ENCODE measurements at regions not wholly inside any gene's neighbourhood (a gene's known extent, or its start where the extent isn't known, plus 50 kb on each side); places are given as distances from the start of the nearest gene placed in this dataset.
A peak's percentile ranks its signal among the peaks of the same experiment; 100 is the strongest.

GRCh38 chr13:40168425-40169166 lies 497.8 kb downstream of the FOXO1 start:
- DNase-seq (ENCODE audit: low read depth), result no peak

GRCh38 chr13:40169476-40169875 lies 497.0 kb downstream of the FOXO1 start:
- no peak for DNase-seq (ENCODE audit: low read depth)

GRCh38 chr13:40170091-40170490 lies 496.4 kb downstream of the FOXO1 start:
- no peak for DNase-seq (ENCODE audit: low read depth)

- no peak for DNase-seq (ENCODE audit: low read depth)
These were observed 495.5 kb downstream of the FOXO1 start for GRCh38 chr13:40170982-40171381.

DNA sequence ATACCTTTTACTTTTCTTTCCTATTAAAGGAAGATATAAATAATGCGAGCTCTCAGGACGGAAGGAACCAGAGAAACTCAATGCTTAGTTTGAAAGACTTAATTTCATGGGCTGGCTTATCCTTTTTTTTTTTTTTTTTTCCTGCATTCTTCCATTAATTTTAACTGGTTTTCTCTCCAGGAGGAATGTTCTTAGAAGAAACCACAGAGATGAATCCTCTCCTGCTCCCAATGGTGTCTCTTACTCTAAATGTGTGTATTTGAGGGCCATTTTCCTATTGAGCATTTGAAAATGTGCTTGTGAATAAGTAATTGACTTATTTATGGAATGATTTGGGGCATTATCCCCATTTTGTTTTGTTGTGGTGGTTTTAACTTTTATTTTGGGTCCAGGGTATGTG lies 494.9 kb downstream of the FOXO1 start:
- DNase-seq (ENCODE audit: low read depth), result no peak

- no peak for DNase-seq (ENCODE audit: low read depth)
These were observed 494.3 kb downstream of the FOXO1 start for GRCh38 chr13:40172149-40172591.

GRCh38 chr13:40172878-40173277 lies 493.6 kb downstream of the FOXO1 start:
- no peak for DNase-seq (ENCODE audit: low read depth)

DNA sequence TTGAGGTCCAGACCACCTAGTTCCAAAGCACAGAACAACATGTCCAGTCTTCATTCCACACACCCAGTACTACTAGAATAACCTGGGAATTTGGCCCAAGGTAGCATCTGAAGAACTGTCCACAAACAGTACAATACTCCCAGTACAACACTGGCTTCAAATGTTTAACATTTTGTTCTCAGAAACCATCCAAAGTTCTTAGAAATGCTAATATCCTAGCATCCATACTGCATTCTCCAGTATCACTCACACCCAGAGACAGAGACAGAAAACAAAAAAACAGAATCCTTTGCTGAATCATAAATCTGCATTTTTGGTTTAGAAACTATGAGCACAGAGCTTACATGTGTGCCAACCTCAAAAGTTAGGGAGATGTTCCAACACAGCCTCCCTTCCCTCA lies 490.8 kb downstream of the FOXO1 start:
- no peak for DNase-seq (ENCODE audit: low read depth)

DNA sequence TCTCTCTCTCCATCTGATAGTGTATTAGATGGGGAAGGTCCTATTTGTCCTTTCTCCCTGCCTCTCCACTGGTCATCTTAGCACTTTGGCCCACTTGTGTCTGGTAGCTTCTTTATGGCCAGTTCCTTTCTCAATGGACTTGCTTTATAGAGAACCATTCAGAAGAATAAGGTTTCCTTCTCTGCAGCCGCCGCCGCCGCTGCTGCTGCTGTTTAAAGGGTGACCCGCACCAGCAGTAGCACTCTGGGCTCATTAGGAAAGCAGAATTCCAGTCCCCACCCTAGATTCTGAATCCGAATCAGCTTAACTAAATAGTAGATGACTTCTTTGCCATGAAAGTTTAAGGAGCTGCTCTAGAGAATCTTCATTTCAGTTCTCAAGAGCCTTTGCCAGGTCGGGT lies 490.2 kb downstream of the FOXO1 start:
- no peak for DNase-seq (ENCODE audit: low read depth)

DNA sequence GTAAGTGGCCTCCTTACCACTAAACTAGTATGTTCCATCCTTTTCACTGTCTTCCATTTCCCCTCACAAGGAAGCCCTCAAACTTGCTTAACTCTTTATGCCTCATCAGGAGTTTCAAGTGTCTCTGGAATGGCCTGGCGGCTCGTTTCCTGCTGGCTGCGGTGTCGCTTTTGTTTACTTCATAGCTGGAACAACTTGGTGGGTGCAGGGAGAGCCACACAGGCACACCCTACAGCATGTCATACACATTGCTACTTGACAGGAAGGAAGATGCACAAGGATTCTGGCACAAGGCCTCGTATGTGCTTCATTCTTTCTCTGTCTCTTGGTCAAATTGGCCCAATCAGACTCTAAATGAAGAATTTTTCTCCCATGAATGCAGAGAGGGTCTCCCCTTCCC lies 488.3 kb downstream of the FOXO1 start:
- DNase-seq (ENCODE audit: low read depth), result no peak

- no peak for DNase-seq (ENCODE audit: low read depth)
These were observed 486.8 kb downstream of the FOXO1 start for GRCh38 chr13:40179445-40180281.

DNA sequence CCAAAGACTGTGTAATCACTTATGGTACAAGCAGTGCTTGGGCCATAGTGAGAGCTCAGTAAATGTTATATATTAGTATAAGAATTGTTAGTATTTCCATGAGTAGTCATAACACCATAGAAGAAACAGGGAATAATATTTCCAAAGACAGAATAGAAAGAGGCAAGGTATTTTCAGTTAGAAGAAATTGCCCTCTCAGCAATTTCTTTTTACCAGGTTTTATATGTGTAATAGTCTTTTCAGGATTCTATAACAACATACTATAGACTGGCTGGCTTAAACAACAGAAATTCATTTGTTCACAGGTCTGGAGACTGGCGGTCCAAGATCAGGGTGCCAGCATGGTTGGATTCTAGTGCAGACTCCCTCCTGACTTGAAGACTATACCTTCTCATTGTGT lies 485.7 kb downstream of the FOXO1 start:
- DNase-seq (ENCODE audit: low read depth), result no peak

DNA sequence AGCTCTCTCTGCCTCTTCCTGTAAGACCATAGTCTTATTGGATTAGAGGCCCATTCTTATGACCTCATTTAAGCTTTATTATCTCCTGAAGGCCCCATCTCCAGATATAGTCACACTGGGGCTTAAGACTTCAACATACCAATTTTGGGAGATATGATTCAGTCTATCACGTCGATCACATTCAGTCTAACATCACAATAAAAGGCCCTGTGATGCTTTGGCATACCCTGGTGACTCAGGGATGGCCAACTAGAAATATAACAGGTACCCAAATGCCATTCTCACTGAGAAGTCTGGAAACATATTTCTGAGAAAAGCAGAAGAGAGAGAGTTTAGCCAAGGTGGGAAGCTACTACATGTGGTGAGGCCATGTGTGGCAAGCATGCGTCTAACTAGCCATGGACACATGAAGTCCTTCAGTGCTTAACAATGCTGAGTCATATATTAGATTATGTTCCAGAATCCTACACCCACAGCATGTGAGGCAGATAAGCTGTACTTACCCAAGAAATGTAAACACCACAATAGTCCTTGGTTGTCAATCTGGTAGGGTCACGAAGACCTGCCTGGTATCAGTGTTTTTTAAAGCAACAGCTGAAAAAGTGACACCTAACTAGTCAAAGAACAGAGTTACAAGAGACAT lies 485.1 kb downstream of the FOXO1 start:
- peak; percentile 86 for DNase-seq (ENCODE audit: low read depth)

DNA sequence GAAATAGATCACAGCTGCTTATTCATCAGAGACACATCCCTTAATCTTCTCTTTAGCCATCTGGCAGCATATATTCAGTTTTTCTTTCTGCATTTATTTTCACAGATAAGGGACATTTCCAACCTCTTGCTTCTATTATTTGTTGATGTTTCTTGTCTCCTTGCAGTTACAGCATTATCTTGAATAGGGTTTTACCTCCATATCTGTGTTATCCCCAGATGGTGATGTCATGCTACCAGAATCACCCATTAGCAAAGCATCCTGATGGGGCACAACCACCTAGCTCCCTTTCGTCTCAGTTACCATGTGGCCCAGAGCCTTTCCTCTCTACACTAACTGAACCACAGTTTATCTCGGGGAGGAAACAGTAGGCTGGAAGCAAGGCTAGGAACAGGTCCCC lies 483.9 kb downstream of the FOXO1 start:
- DNase-seq (ENCODE audit: low read depth), result no peak

GRCh38 chr13:40185414-40185813 lies 481.0 kb downstream of the FOXO1 start:
- DNase-seq (ENCODE audit: low read depth), result no peak

DNA sequence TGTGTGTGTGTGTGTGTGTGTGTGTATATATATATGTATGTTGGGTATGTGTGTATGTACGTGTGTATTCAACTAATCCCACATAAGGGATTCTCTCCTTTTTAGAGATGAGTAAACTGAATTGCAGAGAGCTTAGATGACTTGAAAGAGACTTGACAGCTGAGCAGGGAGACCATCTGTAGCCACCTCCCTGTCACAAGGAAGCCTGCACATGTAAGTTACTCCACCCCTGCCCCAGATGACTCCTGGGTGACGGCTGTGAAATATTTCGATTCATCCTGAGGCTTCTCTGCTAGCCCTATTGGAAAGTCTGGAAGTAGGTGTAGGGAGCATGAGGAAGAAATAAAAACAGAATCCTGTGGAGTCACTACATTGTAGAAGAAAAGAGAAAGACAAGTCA lies 480.4 kb downstream of the FOXO1 start:
- DNase-seq (ENCODE audit: low read depth), result no peak

DNA sequence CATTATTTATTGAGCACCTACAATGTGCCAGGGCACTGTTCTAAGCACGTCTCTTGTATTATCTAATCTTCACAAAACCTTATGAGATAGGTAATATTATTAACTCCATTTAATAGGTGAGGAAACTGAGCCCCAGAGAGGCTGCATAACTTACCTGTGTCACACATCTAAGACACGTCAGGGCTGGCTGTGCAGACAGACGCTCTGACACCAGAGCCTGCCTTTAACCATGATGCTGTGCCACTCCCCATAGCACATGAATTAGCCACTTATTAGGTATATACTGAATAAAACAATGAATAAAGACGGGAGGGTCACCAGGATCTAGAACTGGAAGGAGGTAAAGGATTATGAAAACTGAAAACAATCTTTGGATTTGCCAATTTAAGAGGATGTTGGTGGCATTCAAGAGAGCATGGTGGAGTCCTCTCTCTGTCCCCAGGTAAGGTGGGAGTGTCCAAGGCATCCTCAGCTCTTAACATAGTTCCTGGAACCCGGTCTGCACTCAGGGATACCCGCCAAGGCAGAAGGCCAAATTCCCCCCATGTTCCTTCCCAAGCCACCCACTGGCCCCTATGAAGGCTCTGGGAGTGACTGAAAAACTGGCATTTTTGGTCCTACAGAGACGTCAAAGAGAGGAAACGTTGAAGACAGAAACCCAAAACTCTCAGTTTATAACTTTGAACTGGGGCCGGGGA lies 479.7 kb downstream of the FOXO1 start:
- no peak for DNase-seq (ENCODE audit: low read depth)

GRCh38 chr13:40187324-40187795 lies 479.1 kb downstream of the FOXO1 start:
- no peak for DNase-seq (ENCODE audit: low read depth)

- no peak for DNase-seq (ENCODE audit: low read depth)
These were observed 478.4 kb downstream of the FOXO1 start for GRCh38 chr13:40187841-40188591.

- DNase-seq (ENCODE audit: low read depth), result no peak
These were observed 477.0 kb downstream of the FOXO1 start for GRCh38 chr13:40189426-40189825.

DNA sequence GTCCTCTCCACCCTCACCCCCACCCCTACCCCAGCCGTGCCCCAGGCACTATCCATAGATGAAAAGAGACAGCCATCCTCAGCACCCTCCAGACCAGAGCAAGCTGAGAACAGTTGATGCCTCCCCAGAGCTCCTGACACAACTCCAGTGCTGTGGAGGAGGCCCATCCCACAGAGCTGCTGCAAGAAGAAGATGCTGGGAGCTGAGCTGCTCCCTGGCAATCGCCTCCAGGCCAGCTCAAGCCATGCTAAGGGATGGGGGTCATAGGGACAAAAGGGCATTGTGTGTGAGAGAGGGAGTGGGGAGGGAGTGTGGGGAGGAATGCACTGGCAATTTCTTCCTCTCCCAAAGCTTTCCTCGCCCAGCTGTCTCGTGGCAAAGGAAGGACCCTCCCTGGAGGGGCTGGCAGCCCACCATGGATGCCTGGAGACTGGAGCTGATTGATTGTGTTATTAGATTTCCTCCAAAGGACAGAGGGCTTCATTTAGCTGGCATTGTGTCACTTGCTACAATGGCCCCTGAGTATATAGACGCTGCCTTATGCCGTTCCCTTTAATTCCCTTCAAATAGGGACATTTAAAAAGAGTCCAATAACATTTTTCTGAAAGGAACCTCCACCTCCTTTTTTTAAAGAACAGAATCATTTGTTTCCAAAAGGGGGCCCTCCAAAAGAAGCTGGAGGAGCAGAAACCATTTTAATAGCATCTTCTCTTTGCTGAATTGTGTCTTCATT lies 476.4 kb downstream of the FOXO1 start:
- DNase-seq (ENCODE audit: low read depth), result no peak
